ENCODE measurements at regions not wholly inside any gene's neighbourhood (a gene's known extent, or its start where the extent isn't known, plus 50 kb on each side); places are given as distances from the start of the nearest gene placed in this dataset.

DNA sequence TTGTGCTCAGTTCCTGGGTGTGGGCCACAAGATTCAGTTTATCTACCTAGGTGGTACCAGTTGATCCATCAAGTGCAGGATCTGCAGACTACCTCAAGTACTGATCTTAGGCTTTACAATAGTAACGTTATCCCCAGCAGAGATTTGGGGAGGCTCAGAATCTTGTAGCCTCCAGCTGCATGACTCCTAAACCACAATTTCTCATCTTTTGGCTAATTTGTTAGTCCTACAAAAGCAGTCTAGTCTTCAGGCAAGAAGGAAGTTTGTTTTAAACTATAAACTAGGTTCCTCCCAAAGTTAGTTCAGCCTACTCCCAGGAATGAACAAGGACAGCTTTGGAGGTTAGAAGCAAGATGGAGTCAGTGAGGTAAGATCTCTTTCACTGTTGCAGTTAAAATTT, 213.5 kb upstream of the PIEZO2 start:
- no peak for TF ChIP-seq CTCF (IDR thresholded peaks at IDR 0.05; ENCODE audit: low read depth, low read length)
- no peak for TF ChIP-seq EZH2phosphoT487 (IDR thresholded peaks at IDR 0.05; ENCODE audit: low read depth)

Data from OCI-LY3 (cell line).